ENCODE measurements at regions not wholly inside any gene's neighbourhood (a gene's known extent, or its start where the extent isn't known, plus 50 kb on each side); places are given as distances from the start of the nearest gene placed in this dataset.
"Not testable (repeated sequence)": the region's sequence is repeated elsewhere in the genome, so short reads cannot be mapped to it uniquely, and the experiment has no call there.

GRCh38 chr2:31683506-31683905, 102.8 kb upstream of the SRD5A2 start:
- TF ChIP-seq, protein P1, sequence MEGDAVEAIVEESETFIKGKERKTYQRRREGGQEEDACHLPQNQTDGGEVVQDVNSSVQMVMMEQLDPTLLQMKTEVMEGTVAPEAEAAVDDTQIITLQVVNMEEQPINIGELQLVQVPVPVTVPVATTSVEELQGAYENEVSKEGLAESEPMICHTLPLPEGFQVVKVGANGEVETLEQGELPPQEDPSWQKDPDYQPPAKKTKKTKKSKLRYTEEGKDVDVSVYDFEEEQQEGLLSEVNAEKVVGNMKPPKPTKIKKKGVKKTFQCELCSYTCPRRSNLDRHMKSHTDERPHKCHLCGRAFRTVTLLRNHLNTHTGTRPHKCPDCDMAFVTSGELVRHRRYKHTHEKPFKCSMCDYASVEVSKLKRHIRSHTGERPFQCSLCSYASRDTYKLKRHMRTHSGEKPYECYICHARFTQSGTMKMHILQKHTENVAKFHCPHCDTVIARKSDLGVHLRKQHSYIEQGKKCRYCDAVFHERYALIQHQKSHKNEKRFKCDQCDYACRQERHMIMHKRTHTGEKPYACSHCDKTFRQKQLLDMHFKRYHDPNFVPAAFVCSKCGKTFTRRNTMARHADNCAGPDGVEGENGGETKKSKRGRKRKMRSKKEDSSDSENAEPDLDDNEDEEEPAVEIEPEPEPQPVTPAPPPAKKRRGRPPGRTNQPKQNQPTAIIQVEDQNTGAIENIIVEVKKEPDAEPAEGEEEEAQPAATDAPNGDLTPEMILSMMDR (conservative IDR thresholded peaks at IDR 0.05; ENCODE audit: low read depth, low read length) = not testable (repeated sequence)
- TF ChIP-seq EZH2 (IDR thresholded peaks at IDR 0.05; ENCODE audit: borderline replicate concordance, low read depth, low read length, poor library complexity, severe bottlenecking) = not testable (repeated sequence)
